22Rv1 (cell line): ENCODE measurements at regions not wholly inside any gene's neighbourhood (a gene's known extent, or its start where the extent isn't known, plus 50 kb on each side); places are given as distances from the start of the nearest gene placed in this dataset.

Experiments
- H3K27ac ChIP-seq: fragments of 450-650 bp; 2 replicates; pipeline ENCODE4 v1.5.1; 2017
- ZFX ChIP-seq: fragments of 450-650 bp; IDR thresholded peaks from 2 replicates; pipeline ENCODE4 v1.6.1; 2017; ENCODE audit warnings: antibody characterized with exemption, borderline replicate concordance
- TF ChIP-seq, protein P1 (sequence below): fragments of 450-650 bp; IDR thresholded peaks from 2 replicates; pipeline ENCODE4 v1.5.1; 2017; ENCODE audit warnings: mild to moderate bottlenecking

GRCh38 chr16:6110346-6110745, 1012.8 kb upstream of the EEF2KMT start:
- H3K27ac ChIP-seq, result no peak overlapping the region
- TF ChIP-seq, protein P1, sequence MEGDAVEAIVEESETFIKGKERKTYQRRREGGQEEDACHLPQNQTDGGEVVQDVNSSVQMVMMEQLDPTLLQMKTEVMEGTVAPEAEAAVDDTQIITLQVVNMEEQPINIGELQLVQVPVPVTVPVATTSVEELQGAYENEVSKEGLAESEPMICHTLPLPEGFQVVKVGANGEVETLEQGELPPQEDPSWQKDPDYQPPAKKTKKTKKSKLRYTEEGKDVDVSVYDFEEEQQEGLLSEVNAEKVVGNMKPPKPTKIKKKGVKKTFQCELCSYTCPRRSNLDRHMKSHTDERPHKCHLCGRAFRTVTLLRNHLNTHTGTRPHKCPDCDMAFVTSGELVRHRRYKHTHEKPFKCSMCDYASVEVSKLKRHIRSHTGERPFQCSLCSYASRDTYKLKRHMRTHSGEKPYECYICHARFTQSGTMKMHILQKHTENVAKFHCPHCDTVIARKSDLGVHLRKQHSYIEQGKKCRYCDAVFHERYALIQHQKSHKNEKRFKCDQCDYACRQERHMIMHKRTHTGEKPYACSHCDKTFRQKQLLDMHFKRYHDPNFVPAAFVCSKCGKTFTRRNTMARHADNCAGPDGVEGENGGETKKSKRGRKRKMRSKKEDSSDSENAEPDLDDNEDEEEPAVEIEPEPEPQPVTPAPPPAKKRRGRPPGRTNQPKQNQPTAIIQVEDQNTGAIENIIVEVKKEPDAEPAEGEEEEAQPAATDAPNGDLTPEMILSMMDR, result no peak
- no peak for TF ChIP-seq ZFX

DNA sequence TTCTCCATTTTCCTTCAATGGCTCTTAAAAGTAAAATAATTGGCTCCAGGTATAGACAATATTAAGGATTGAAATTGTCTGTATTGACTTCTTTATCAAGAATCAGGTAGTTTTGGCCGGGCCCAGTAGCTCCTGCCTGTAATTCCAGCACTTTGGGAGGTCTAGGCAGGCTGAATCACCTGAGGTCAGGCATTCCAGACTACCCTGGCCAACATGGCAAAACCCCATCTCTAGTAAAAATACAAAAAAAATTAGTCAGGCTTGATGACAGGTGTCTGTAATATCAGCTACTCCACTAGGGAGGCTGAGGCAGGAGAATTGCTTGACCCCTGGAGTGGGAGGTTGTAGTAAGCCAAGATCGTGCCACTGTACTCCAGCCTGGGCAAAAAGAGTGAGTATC, 1008.5 kb upstream of the EEF2KMT start:
- no peak overlapping the region for H3K27ac ChIP-seq
- TF ChIP-seq, protein P1, result no peak
- TF ChIP-seq ZFX, result no peak

DNA sequence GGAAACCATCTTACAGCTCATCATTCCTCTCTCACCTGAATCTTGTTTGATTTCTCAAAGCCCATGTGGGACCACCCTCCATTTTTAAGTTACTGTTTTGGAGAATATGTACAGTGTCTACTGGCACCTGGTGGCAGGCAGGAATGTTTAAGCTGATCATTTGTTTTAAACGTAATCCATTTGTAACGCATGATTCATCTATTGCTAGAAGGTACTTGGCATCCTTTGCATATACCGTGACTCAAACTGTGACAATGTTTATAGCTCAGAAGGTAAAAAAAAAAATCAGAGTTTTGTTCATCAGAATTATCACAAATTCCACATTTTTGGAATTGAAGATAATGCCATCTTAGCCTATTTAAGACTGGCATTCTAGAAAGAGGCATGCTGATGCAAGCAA, 1007.5 kb upstream of the EEF2KMT start:
- H3K27ac ChIP-seq, result no peak overlapping the region
- TF ChIP-seq ZFX, result no peak
- TF ChIP-seq, protein P1, result no peak

DNA sequence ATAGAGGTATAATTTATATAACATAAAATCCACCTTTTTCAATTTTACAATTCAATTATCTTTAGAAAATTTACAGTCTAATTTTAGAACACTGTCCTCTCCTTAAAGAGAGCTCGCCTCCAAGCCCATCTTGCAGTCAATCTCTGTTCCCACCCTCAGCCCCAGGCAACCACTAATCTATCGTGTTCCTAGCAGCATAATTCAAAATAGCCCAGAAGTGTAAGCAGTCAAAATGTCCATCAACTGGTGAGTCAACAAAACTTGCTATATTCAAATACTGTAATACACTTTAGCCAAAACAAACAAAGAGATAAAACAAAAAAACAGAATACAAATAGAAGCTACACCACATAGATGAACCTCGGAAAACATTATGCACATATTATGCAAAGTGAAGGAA, 1006.8 kb upstream of the EEF2KMT start:
- H3K27ac ChIP-seq, result no peak overlapping the region
- TF ChIP-seq ZFX, result no peak
- TF ChIP-seq, protein P1, result no peak

DNA sequence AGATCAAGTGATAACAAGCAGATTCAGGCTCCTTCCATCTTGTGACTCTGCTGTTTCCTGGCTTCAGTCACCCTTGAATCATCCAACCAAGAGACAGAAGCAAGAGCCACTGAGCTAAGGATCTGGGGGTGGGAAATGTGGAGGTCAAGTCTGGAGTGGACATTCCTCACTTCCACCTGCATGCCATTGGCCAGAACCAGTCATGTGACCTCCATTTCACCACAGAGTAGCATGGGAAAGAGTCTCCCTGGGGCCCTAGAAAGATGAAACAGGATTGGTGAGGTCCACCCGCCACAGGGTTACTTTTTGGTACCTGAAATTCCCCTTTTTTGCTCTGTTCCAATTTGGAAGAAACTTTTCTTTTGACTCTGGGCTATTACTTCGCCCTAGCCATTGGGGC, 1006.0 kb upstream of the EEF2KMT start:
- H3K27ac ChIP-seq, result no peak overlapping the region
- TF ChIP-seq, protein P1, result no peak
- TF ChIP-seq ZFX, result no peak

GRCh38 chr16:6099102-6099501, 1001.5 kb upstream of the EEF2KMT start:
- no peak for TF ChIP-seq ZFX
- no peak overlapping the region for H3K27ac ChIP-seq

DNA sequence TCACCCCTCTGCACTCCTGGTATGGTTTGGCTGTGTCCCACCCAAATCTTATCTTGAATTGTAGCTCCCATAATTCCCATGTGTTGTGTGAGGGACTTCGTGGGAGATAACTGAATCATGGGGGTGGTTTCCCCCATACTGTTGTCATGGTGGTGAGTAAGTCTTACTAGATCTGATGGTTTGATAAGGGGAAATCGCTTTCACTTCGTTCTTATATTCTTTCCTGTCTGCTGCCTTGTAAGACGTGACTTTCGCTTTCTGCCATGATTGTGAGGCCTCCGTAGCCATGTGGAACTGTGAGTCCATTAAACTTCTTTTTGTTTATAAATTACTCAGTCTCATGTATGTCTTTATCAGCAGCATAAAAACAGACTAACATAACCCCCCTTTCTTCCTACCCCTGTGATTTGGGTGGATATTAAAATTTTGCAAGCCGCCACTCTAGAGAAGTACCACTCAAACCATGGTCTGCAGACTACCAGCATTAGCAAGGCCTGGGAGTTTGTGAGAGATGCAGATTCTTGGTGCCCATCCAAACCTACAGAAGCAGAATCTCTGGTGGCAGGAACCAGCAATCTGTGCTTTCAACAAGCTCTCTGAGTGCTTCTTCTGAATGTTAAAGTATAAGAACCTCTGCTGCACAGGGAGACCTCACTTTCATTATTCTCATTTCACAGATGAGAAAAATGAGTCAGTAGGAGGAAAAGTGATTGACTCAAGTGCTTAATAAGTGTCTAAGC, 999.5 kb upstream of the EEF2KMT start:
- H3K27ac ChIP-seq, result no peak overlapping the region
- TF ChIP-seq ZFX, result no peak
- TF ChIP-seq, protein P1, result no peak

DNA sequence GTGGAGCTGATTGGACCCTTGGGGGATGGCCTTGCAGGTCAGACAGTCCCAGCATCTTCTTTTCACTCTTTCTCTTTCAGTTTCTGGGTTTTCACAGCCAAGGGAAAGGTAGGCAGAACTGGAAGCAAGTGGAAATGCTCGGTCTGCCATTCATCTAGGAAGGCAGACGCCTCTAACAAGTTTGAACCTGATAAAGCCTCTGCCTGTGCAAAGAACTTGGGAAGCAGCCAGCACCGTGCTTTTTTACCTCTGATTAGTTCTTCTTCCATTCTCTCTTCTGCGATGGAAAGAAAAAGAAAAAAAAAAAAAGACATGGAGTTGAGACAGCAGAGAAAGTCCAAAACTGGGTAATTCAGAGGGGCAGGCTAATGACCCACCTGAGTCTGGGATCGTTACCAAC, 997.8 kb upstream of the EEF2KMT start:
- TF ChIP-seq, protein P1, result no peak
- no peak for TF ChIP-seq ZFX
- H3K27ac ChIP-seq, result no peak overlapping the region
